ENCODE measurements at regions not wholly inside any gene's neighbourhood (a gene's known extent, or its start where the extent isn't known, plus 50 kb on each side); places are given as distances from the start of the nearest gene placed in this dataset.

GRCh38 chr3:59270209-59270608 lies 220.4 kb upstream of the CFAP20DC start:
- TF ChIP-seq CTCF (IDR thresholded peaks at IDR 0.05) (no peak), POLR2A (IDR thresholded peaks at IDR 0.05) (no peak), EP300 (IDR thresholded peaks at IDR 0.05) (no peak)
